Spleen (tissue), 11 donors: ENCODE measurements at regions not wholly inside any gene's neighbourhood (a gene's known extent, or its start where the extent isn't known, plus 50 kb on each side); places are given as distances from the start of the nearest gene placed in this dataset.

ENCODE experiments used
- DNase-seq: peaks from one replicate; pipeline ENCODE4 v3.0.0-alpha.2; 2020
- H3K27ac ChIP-seq, 8 donors: fragments of 200-600 bp; sonication (generic) in 7 of 8; 1 replicate in 4 of 8; 2 replicates in 4 of 8; pipeline versions ENCODE4 v1.5.0 to v1.8.0; 2016 to 2021; ENCODE audit warnings: inconsistent platforms in 4 of 8, mild to moderate bottlenecking in 4 of 8, moderate library complexity in 1 of 8
- H3K27me3 ChIP-seq, 7 donors: fragments of 200-600 bp; sonication (generic) in 6 of 7; replicated peaks in 1 of 7; 1 replicate in 4 of 7; 2 replicates in 3 of 7; pipeline versions ENCODE4 v1.5.0 to v1.8.0; 2016 to 2021; ENCODE audit warnings: inconsistent platforms in 3 of 7, mild to moderate bottlenecking in 1 of 7
- H3K36me3 ChIP-seq, 6 donors: fragments of 200-600 bp; sonication (generic) in 5 of 6; 1 replicate in 4 of 6; 2 replicates in 2 of 6; pipeline versions ENCODE4 v1.5.0 to v1.8.0; 2016 to 2021; ENCODE audit warnings: inconsistent platforms in 2 of 6
- H3K4me1 ChIP-seq, 6 donors: fragments of 200-600 bp; sonication (generic) in 5 of 6; 1 replicate in 3 of 6; 2 replicates in 3 of 6; pipeline versions ENCODE4 v1.5.0 to v1.8.0; 2016 to 2021; ENCODE audit warnings: inconsistent platforms in 3 of 6
- H3K4me3 ChIP-seq, 8 donors: fragments of 200-600 bp; sonication (generic) in 7 of 8; 1 replicate in 4 of 8; 2 replicates in 4 of 8; pipeline versions ENCODE4 v1.5.0 to v1.8.0; 2016 to 2021; ENCODE audit warnings: inconsistent platforms in 4 of 8, mild to moderate bottlenecking in 4 of 8, moderate library complexity in 2 of 8
- H3K9me3 ChIP-seq, 8 donors: fragments of 200-600 bp; sonication (generic) in 7 of 8; 1 replicate in 4 of 8; 2 replicates in 4 of 8; pipeline versions ENCODE4 v1.5.0 to v1.8.0; 2016 to 2021; ENCODE audit warnings: inconsistent platforms in 4 of 8
- POLR2A ChIP-seq, 3 donors: fragments of 450-650 bp; IDR thresholded peaks; one replicate each; pipeline ENCODE4 v1.5.1; 2017; ENCODE audit warnings: antibody characterized with exemption in 3 of 3, mild to moderate bottlenecking in 1 of 3
- POLR2AphosphoS5 ChIP-seq, 3 donors: sonication (generic); formaldehyde crosslinking; IDR thresholded peaks; one replicate each; pipeline ENCODE4 v1.5.1; 2017; ENCODE audit warnings: antibody characterized with exemption in 3 of 3
- WGBS, 5 donors: extraction: QIAGEN DNeasy Blood & Tissue Kit in 3 of 5; methylation state at CpG; one replicate each; pipeline versions ENCODE4 v1.1.5 to v1.1.7; 2013 to 2018; 5-methylcytosine and 5-hydroxymethylcytosine counted together
- intact Hi-C: fragments of 100-400 bp; cut with DNase I; formaldehyde crosslinking; loops from one replicate; pipeline ENCODE4 v1.15.0; 2023; ENCODE audit warnings: low total_unique reads
- TF ChIP-seq, protein P1 (sequence below), 11 experiments: fragments of 200-600 bp in 7 of 11; fragments of 450-650 bp in 4 of 11; sonication (generic) in 4 of 11; IDR thresholded peaks in 8 of 11; conservative IDR thresholded peaks in 3 of 11; 1 replicate in 7 of 11; 2 replicates in 4 of 11; pipeline versions ENCODE4 v1.4.0 to v1.8.0; 2016 to 2021; ENCODE audit warnings: antibody characterized with exemption in 11 of 11, inconsistent platforms in 4 of 11, mild to moderate bottlenecking in 1 of 11
- donor health status: healthy with polysubstance abuse.
- donor health status: DM: no; HTN: no; CAD: no; lungs with moderate emphysema.
- donor health status: DM: no; HTN: no; CAD: no.
- donor health status: Bipolar disorder and iron deficiency.
- donor health status: healthy.
- donor health status: DM: no; HTN: no; CAD: no.
- donor health status: DM: yes; HTN: yes; CAD: no.

DNA sequence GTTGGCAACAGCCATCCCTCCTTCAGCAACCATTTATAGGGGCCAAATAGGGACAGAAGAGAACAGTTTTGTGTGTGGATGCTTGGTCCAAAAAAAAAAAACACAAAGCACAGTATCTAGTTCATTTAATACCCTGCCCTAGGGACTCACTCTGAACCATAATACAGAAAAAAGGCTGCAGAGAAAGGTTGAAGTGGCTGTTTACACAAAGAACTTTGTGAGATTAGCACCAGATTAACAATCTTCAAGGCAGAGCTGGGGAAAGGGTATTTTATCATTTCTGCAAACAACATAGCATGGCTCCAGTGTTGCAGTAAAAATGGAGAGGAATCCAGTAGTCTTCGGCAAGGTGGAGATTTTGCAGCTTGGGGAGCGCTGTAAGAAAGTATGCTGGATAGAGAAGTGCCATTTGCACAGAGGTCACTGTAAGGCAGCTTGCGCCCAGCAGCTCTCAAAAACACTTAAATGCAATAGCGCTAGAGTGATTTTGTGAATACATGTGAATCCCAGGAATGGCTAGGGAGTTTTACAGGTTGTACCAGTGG is 124.2 kb upstream of the PLEKHA5 start:
- H3K27ac ChIP-seq = no peak overlapping the region
- H3K4me1 ChIP-seq = no peaks in the 10 kb centered on the region
- no peaks in the 10 kb centered on the region for H3K36me3 ChIP-seq
- H3K4me3 ChIP-seq = no peak overlapping the region
- TF ChIP-seq POLR2AphosphoS5 (IDR thresholded peaks at IDR 0.05) = no peak
- TF ChIP-seq, protein P1, sequence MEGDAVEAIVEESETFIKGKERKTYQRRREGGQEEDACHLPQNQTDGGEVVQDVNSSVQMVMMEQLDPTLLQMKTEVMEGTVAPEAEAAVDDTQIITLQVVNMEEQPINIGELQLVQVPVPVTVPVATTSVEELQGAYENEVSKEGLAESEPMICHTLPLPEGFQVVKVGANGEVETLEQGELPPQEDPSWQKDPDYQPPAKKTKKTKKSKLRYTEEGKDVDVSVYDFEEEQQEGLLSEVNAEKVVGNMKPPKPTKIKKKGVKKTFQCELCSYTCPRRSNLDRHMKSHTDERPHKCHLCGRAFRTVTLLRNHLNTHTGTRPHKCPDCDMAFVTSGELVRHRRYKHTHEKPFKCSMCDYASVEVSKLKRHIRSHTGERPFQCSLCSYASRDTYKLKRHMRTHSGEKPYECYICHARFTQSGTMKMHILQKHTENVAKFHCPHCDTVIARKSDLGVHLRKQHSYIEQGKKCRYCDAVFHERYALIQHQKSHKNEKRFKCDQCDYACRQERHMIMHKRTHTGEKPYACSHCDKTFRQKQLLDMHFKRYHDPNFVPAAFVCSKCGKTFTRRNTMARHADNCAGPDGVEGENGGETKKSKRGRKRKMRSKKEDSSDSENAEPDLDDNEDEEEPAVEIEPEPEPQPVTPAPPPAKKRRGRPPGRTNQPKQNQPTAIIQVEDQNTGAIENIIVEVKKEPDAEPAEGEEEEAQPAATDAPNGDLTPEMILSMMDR (IDR thresholded peaks at IDR 0.05 in 8 of 11, conservative IDR thresholded peaks at IDR 0.05 in 3 of 11) = no peak
- no peak for TF ChIP-seq POLR2A (IDR thresholded peaks at IDR 0.05)
- DNase-seq = no peak
- intact Hi-C loops = no loop called here
- no peaks in the 10 kb centered on the region for H3K9me3 ChIP-seq
- 89 to 92% (median 91%) methylated on average over 4 of the region's 4 CpGs for WGBS, 5 donors
- H3K27me3 ChIP-seq = no peaks in the 10 kb centered on the region

- DNase-seq = no peak
- no peaks in the 10 kb centered on the region for H3K4me1 ChIP-seq
- H3K27me3 ChIP-seq = no peaks in the 10 kb centered on the region
- H3K27ac ChIP-seq = no peak overlapping the region
- no peaks in the 10 kb centered on the region for H3K9me3 ChIP-seq
- H3K36me3 ChIP-seq = no peaks in the 10 kb centered on the region
- no peak overlapping the region for H3K4me3 ChIP-seq
- TF ChIP-seq, protein P1 (IDR thresholded peaks at IDR 0.05 in 8 of 11, conservative IDR thresholded peaks at IDR 0.05 in 3 of 11) = no peak
- TF ChIP-seq POLR2A (IDR thresholded peaks at IDR 0.05) (no peak), POLR2AphosphoS5 (IDR thresholded peaks at IDR 0.05) (no peak)
- WGBS, 5 donors = 78 to 96% (median 86%) methylated on average over 1 of the region's 1 CpG
- intact Hi-C loops = no loop called here
These were observed 122.9 kb upstream of the PLEKHA5 start for GRCh38 chr12:19006626-19007137.

- intact Hi-C loops = no loop called here
- no peaks in the 10 kb centered on the region for H3K9me3 ChIP-seq
- no peak overlapping the region for H3K4me3 ChIP-seq
- H3K4me1 ChIP-seq = no peaks in the 10 kb centered on the region
- DNase-seq = no peak
- TF ChIP-seq, protein P1 (IDR thresholded peaks at IDR 0.05 in 8 of 11, conservative IDR thresholded peaks at IDR 0.05 in 3 of 11) = no peak
- no peak for TF ChIP-seq POLR2A (IDR thresholded peaks at IDR 0.05)
- TF ChIP-seq POLR2AphosphoS5 (IDR thresholded peaks at IDR 0.05) = no peak
- 73 to 88% (median 84%) methylated on average over 2 of the region's 2 CpGs for WGBS, 5 donors
- H3K27me3 ChIP-seq = no peaks in the 10 kb centered on the region
- H3K27ac ChIP-seq = no peak overlapping the region
- H3K36me3 ChIP-seq = no peaks in the 10 kb centered on the region
These were observed 121.4 kb upstream of the PLEKHA5 start for GRCh38 chr12:19008102-19008501.

DNA sequence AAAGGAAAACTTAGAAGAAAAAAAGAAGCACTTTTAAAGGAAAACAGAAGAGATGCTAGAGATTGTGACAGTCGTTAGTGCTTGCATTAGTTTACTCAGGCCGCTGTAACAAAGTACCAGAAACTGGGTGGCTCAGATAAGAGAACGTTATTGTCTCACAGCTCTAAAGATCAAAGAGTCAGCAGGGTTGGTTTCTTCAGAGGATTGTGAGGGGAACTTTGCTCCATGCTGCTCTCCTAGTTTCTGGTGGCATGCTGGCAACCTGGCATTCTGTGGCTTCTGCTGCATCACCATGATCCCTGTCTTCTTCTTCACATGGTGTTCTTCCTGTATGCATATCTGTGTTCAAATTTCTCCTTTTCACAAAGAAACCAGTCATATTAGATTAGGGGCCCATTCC is 119.4 kb upstream of the PLEKHA5 start:
- intact Hi-C loops = no loop called here
- WGBS, 5 donors = 71 to 79% (median 76%) methylated on average over 3 of the region's 3 CpGs

More for the DNA sequence above, 119.4 kb upstream of the PLEKHA5 start:
- TF ChIP-seq POLR2A (IDR thresholded peaks at IDR 0.05) (no peak), POLR2AphosphoS5 (IDR thresholded peaks at IDR 0.05) (no peak)
- TF ChIP-seq, protein P1 (IDR thresholded peaks at IDR 0.05 in 8 of 11, conservative IDR thresholded peaks at IDR 0.05 in 3 of 11) = no peak
- Histone ChIP-seq H3K27ac (no peak overlapping the region), H3K36me3 (no peaks in the 10 kb centered on the region), H3K4me3 (no peak overlapping the region), H3K9me3 (no peaks in the 10 kb centered on the region), H3K27me3 (no peaks in the 10 kb centered on the region), H3K4me1 (no peaks in the 10 kb centered on the region)
- no peak for DNase-seq
